T-helper 1 cell treated with Interleukin-12 subunit alpha and Interleukin-12 subunit beta and Interleukin-4 antibody, amounts not matched to agents 30 μg/mL and 1 μg/mL, for 36 hours (primary cell): ENCODE measurements at regions not wholly inside any gene's neighbourhood (a gene's known extent, or its start where the extent isn't known, plus 50 kb on each side); places are given as distances from the start of the nearest gene placed in this dataset.

Experiments used
- H3K27ac Mint-ChIP-seq: one replicate; pipeline ENCODE4 v1.8.0; 2021; ENCODE audit warnings: mild to moderate bottlenecking, mixed read lengths
- H3K27me3 Mint-ChIP-seq: one replicate; pipeline ENCODE4 v1.8.0; 2021; ENCODE audit warnings: low read depth, mixed read lengths
- H3K36me3 Mint-ChIP-seq: one replicate; pipeline ENCODE4 v1.8.0; 2021; ENCODE audit warnings: low read depth, mixed read lengths
- H3K4me1 Mint-ChIP-seq: one replicate; pipeline ENCODE4 v1.8.0; 2021; ENCODE audit warnings: low read depth, mixed read lengths
- H3K4me3 Mint-ChIP-seq: one replicate; pipeline ENCODE4 v1.8.0; 2021; ENCODE audit warnings: mild to moderate bottlenecking, moderate library complexity, mixed read lengths
- H3K9me3 Mint-ChIP-seq: one replicate; pipeline ENCODE4 v1.8.0; 2021; ENCODE audit warnings: mixed read lengths

GRCh38 chr11:128235426-128235825, 351.9 kb downstream of the ETS1 start:
- H3K36me3 Mint-ChIP-seq = peaks cover 3% of the 10 kb centered on the region
- H3K27ac Mint-ChIP-seq = no peak overlapping the region
- no peaks in the 10 kb centered on the region for H3K9me3 Mint-ChIP-seq
- H3K27me3 Mint-ChIP-seq = no peaks in the 10 kb centered on the region
- no peak overlapping the region for H3K4me3 Mint-ChIP-seq
- H3K4me1 Mint-ChIP-seq = peaks cover 26% of the 10 kb centered on the region

GRCh38 chr11:128234143-128234542, 353.2 kb downstream of the ETS1 start:
- Mint-ChIP-seq H3K27me3 (no peaks in the 10 kb centered on the region), H3K36me3 (peaks cover 3% of the 10 kb centered on the region)

GRCh38 chr11:128232588-128232987, 354.8 kb downstream of the ETS1 start:
- peaks cover 12% of the 10 kb centered on the region for H3K4me1 Mint-ChIP-seq
- H3K4me3 Mint-ChIP-seq = no peak overlapping the region
- H3K36me3 Mint-ChIP-seq = peaks cover 3% of the 10 kb centered on the region
- peak overlapping the region; percentile 7 for H3K27ac Mint-ChIP-seq
- H3K9me3 Mint-ChIP-seq = no peaks in the 10 kb centered on the region
- H3K27me3 Mint-ChIP-seq = no peaks in the 10 kb centered on the region

More at GRCh38 chr11:128234143-128234542, 353.2 kb downstream of the ETS1 start:
- H3K9me3 Mint-ChIP-seq = no peaks in the 10 kb centered on the region
- H3K27ac Mint-ChIP-seq = no peak overlapping the region
- H3K4me3 Mint-ChIP-seq = no peak overlapping the region
- H3K4me1 Mint-ChIP-seq = peaks cover 22% of the 10 kb centered on the region

GRCh38 chr11:128231845-128232410, 355.4 kb downstream of the ETS1 start:
- peak overlapping the region; percentile 7 for H3K27ac Mint-ChIP-seq
- no peaks in the 10 kb centered on the region for H3K9me3 Mint-ChIP-seq
- no peak overlapping the region for H3K4me3 Mint-ChIP-seq
- H3K4me1 Mint-ChIP-seq = peaks cover 13% of the 10 kb centered on the region
- H3K36me3 Mint-ChIP-seq = peaks cover 3% of the 10 kb centered on the region
- H3K27me3 Mint-ChIP-seq = no peaks in the 10 kb centered on the region

- no peak overlapping the region for H3K27ac Mint-ChIP-seq
- H3K4me3 Mint-ChIP-seq = no peak overlapping the region
- H3K4me1 Mint-ChIP-seq = peaks cover 18% of the 10 kb centered on the region
Observed at GRCh38 chr11:128227466-128227865, 359.9 kb downstream of the ETS1 start.

GRCh38 chr11:128226106-128226716, 361.1 kb downstream of the ETS1 start:
- H3K4me1 Mint-ChIP-seq = peaks cover 14% of the 10 kb centered on the region
- H3K4me3 Mint-ChIP-seq = no peak overlapping the region
- H3K27ac Mint-ChIP-seq = no peak overlapping the region
- no peaks in the 10 kb centered on the region for H3K36me3 Mint-ChIP-seq
- H3K27me3 Mint-ChIP-seq = no peaks in the 10 kb centered on the region
- no peaks in the 10 kb centered on the region for H3K9me3 Mint-ChIP-seq

More at GRCh38 chr11:128227466-128227865, 359.9 kb downstream of the ETS1 start:
- no peaks in the 10 kb centered on the region for H3K27me3 Mint-ChIP-seq
- H3K36me3 Mint-ChIP-seq = peaks cover 3% of the 10 kb centered on the region
- H3K9me3 Mint-ChIP-seq = no peaks in the 10 kb centered on the region

GRCh38 chr11:128222245-128222884, 365.0 kb downstream of the ETS1 start:
- no peak overlapping the region for H3K4me3 Mint-ChIP-seq
- no peaks in the 10 kb centered on the region for H3K36me3 Mint-ChIP-seq
- no peaks in the 10 kb centered on the region for H3K9me3 Mint-ChIP-seq
- no peaks in the 10 kb centered on the region for H3K27me3 Mint-ChIP-seq
- H3K27ac Mint-ChIP-seq = no peak overlapping the region
- peaks cover 10% of the 10 kb centered on the region for H3K4me1 Mint-ChIP-seq

GRCh38 chr11:128219731-128220120, 367.6 kb downstream of the ETS1 start:
- no peaks in the 10 kb centered on the region for H3K36me3 Mint-ChIP-seq
- H3K4me1 Mint-ChIP-seq = peaks cover 2% of the 10 kb centered on the region
- H3K9me3 Mint-ChIP-seq = peaks cover 7% of the 10 kb centered on the region
- H3K4me3 Mint-ChIP-seq = no peak overlapping the region
- H3K27ac Mint-ChIP-seq = no peak overlapping the region
- H3K27me3 Mint-ChIP-seq = no peaks in the 10 kb centered on the region

- H3K36me3 Mint-ChIP-seq = peaks cover 4% of the 10 kb centered on the region
- no peak overlapping the region for H3K27ac Mint-ChIP-seq
- no peak overlapping the region for H3K4me3 Mint-ChIP-seq
- no peaks in the 10 kb centered on the region for H3K27me3 Mint-ChIP-seq
- no peaks in the 10 kb centered on the region for H3K4me1 Mint-ChIP-seq
- H3K9me3 Mint-ChIP-seq = peaks cover 14% of the 10 kb centered on the region
Observed at GRCh38 chr11:128216198-128216597, 371.2 kb downstream of the ETS1 start.

- Mint-ChIP-seq H3K4me3 (no peak overlapping the region), H3K36me3 (peaks cover 4% of the 10 kb centered on the region), H3K9me3 (peaks cover 14% of the 10 kb centered on the region), H3K4me1 (no peaks in the 10 kb centered on the region), H3K27ac (no peak overlapping the region), H3K27me3 (no peaks in the 10 kb centered on the region)
Observed at GRCh38 chr11:128215238-128215882, 372.0 kb downstream of the ETS1 start.

- no peaks in the 10 kb centered on the region for H3K27me3 Mint-ChIP-seq
- no peaks in the 10 kb centered on the region for H3K4me1 Mint-ChIP-seq
- H3K36me3 Mint-ChIP-seq = peaks cover 4% of the 10 kb centered on the region
- H3K4me3 Mint-ChIP-seq = no peak overlapping the region
- no peak overlapping the region for H3K27ac Mint-ChIP-seq
- peaks cover 14% of the 10 kb centered on the region for H3K9me3 Mint-ChIP-seq
Observed at GRCh38 chr11:128214263-128214662, 373.1 kb downstream of the ETS1 start.

- Mint-ChIP-seq H3K27ac (no peak overlapping the region), H3K27me3 (no peaks in the 10 kb centered on the region), H3K4me1 (no peaks in the 10 kb centered on the region), H3K4me3 (no peak overlapping the region), H3K36me3 (peaks cover 4% of the 10 kb centered on the region), H3K9me3 (peaks cover 14% of the 10 kb centered on the region)
Observed at GRCh38 chr11:128213461-128213860, 373.9 kb downstream of the ETS1 start.

- peaks cover 4% of the 10 kb centered on the region for H3K36me3 Mint-ChIP-seq
Observed at GRCh38 chr11:128212324-128212723, 375.0 kb downstream of the ETS1 start.

GRCh38 chr11:128210148-128210940, 377.0 kb downstream of the ETS1 start:
- no peak overlapping the region for H3K27ac Mint-ChIP-seq
- H3K27me3 Mint-ChIP-seq = no peaks in the 10 kb centered on the region
- peaks cover 3% of the 10 kb centered on the region for H3K4me1 Mint-ChIP-seq
- H3K36me3 Mint-ChIP-seq = peaks cover 4% of the 10 kb centered on the region
- H3K9me3 Mint-ChIP-seq = peaks cover 17% of the 10 kb centered on the region
- no peak overlapping the region for H3K4me3 Mint-ChIP-seq

More at GRCh38 chr11:128212324-128212723, 375.0 kb downstream of the ETS1 start:
- no peak overlapping the region for H3K27ac Mint-ChIP-seq
- no peak overlapping the region for H3K4me3 Mint-ChIP-seq
- no peaks in the 10 kb centered on the region for H3K27me3 Mint-ChIP-seq
- H3K4me1 Mint-ChIP-seq = peaks cover 3% of the 10 kb centered on the region
- peaks cover 14% of the 10 kb centered on the region for H3K9me3 Mint-ChIP-seq
